GM12878 (cell line): ENCODE measurements at regions not wholly inside any gene's neighbourhood (a gene's known extent, or its start where the extent isn't known, plus 50 kb on each side); places are given as distances from the start of the nearest gene placed in this dataset.

Experiments used
- ATAC-seq: fragments of 200-7000 bp; cut with Tn5 transposase; 3 replicates; pipeline ENCODE4 v1.9.1; 2020; ENCODE audit warnings: mild to moderate bottlenecking, moderate library complexity
- BruUV-seq: library from RNA; stranded (reverse); fragments of 400-500 nt; replicated peaks from 2 replicates; lab custom pipeline; 2021; lab: Mats Ljungman, UMichigan
- CTCF ChIA-PET: fragments of 300-600 bp; sonication (Branson Sonifier 250); formaldehyde crosslinking; extraction: SDS; loops from one replicate; lab custom pipeline; 2021; ENCODE audit warnings: inconsistent platforms; lab: Yijun Ruan, JAX
- POLR2A ChIA-PET: fragments of 350-600 bp; formaldehyde crosslinking; extraction: SDS; loops from one replicate; lab custom pipeline; 2021; ENCODE audit warnings: inconsistent platforms; lab: Charles Lee
- RAD21 ChIA-PET: fragments of 300-600 bp; sonication (Branson Sonifier 250); formaldehyde crosslinking; loops from one replicate; lab custom pipeline; 2023; ENCODE audit warnings: antibody characterized with exemption; ENCODE audit not compliant: unreplicated experiment; lab: Charles Lee
- SMC1A ChIA-PET: fragments of 300-600 bp; sonication (Branson Sonifier 250); formaldehyde crosslinking; loops from one replicate; lab custom pipeline; 2023; ENCODE audit not compliant: unreplicated experiment, uncharacterized antibody; lab: Charles Lee
- DNase-seq: peaks from one replicate; pipeline ENCODE4 v3.0.0-alpha.2; 2011; ENCODE audit warnings: low read depth, low spot score
- FAIRE-seq: peaks from 3 replicates; lab custom pipeline; 2011; peaks lifted over from hg19 to GRCh38; lab: Jason Lieb, UNC
- H2AFZ ChIP-seq: 2 replicates; pipeline ENCODE4 v1.6.0; 2011; ENCODE audit warnings: low read depth, low read length, control low read depth; ENCODE audit not compliant: control insufficient read depth
- H3K27ac ChIP-seq: 2 replicates; pipeline ENCODE4 v1.5.1; 2011; ENCODE audit warnings: control low read depth; ENCODE audit not compliant: control insufficient read depth, insufficient read depth
- H3K27me3 ChIP-seq, 2 experiments: replicated peaks in 1 of 2; 2 replicates each; pipeline versions ENCODE4 v1.6.0 to v1.6.1; 2011; ENCODE audit warnings: low read length in 1 of 2; ENCODE audit not compliant: control insufficient read depth in 2 of 2, insufficient read depth in 2 of 2
- H3K36me3 ChIP-seq, 2 experiments: 2 replicates each; pipeline ENCODE4 v1.5.1; 2011; ENCODE audit warnings: low read length in 1 of 2; ENCODE audit not compliant: control insufficient read depth in 2 of 2, insufficient read depth in 2 of 2
- H3K4me1 ChIP-seq: 2 replicates; pipeline ENCODE4 v1.6.1; 2011; ENCODE audit warnings: mild to moderate bottlenecking, low read length, moderate library complexity, mixed read lengths; ENCODE audit not compliant: control insufficient read depth, insufficient read depth
- H3K4me2 ChIP-seq: 2 replicates; pipeline ENCODE4 v1.6.0; 2011; ENCODE audit warnings: control low read depth; ENCODE audit not compliant: control insufficient read depth, insufficient read depth
- H3K4me3 ChIP-seq: fragments of 200-600 bp; sonication (generic); 2 replicates; pipeline ENCODE4 v1.5.1; 2016
- H3K79me2 ChIP-seq: 2 replicates; pipeline ENCODE4 v1.6.0; 2011; ENCODE audit warnings: low read length; ENCODE audit not compliant: control insufficient read depth, insufficient read depth
- H3K9ac ChIP-seq: 2 replicates; pipeline ENCODE4 v1.8.0; 2011; ENCODE audit warnings: low read length, control low read depth, mixed read lengths; ENCODE audit not compliant: control insufficient read depth, insufficient read depth
- H3K9me3 ChIP-seq: replicated peaks from 3 replicates; pipeline ENCODE4 v1.5.1; 2011; ENCODE audit warnings: mild to moderate bottlenecking, low read length; ENCODE audit not compliant: control insufficient read depth, insufficient read depth
- H4K20me1 ChIP-seq: 2 replicates; pipeline ENCODE4 v1.6.0; 2011; ENCODE audit not compliant: control insufficient read depth, insufficient read depth
- CBX3 ChIP-seq: fragments of 200-600 bp; sonication (generic); IDR thresholded peaks from 2 replicates; pipeline ENCODE4 v1.6.1; 2016; ENCODE audit warnings: low read depth, borderline replicate concordance
- CTCF ChIP-seq, 3 experiments: IDR thresholded peaks in 2 of 3; conservative IDR thresholded peaks in 1 of 3; 2 replicates each; pipeline ENCODE4 v1.5.1; 2011; ENCODE audit warnings: low read depth in 3 of 3, low read length in 3 of 3, mild to moderate bottlenecking in 3 of 3, control low read depth in 2 of 3, moderate library complexity in 2 of 3, inconsistent platforms in 1 of 3, mixed read lengths in 1 of 3; ENCODE audit not compliant: control insufficient read depth in 2 of 3, insufficient read depth in 1 of 3; ENCODE audit errors: extremely low read depth in 1 of 3
- ESRRA ChIP-seq: IDR thresholded peaks from 2 replicates; pipeline ENCODE4 v1.6.1; 2012; ENCODE audit warnings: mild to moderate bottlenecking, low read length, improper control_type of control experiment
- MTA3 ChIP-seq: IDR thresholded peaks from 2 replicates; pipeline ENCODE4 v1.6.1; 2012; ENCODE audit warnings: low read length, inconsistent platforms, borderline replicate concordance
- NR2C1 ChIP-seq: fragments of 450-650 bp; IDR thresholded peaks from 2 replicates; pipeline ENCODE4 v1.6.1; 2017; ENCODE audit warnings: antibody characterized with exemption, mild to moderate bottlenecking, moderate library complexity
- PBX3 ChIP-seq: IDR thresholded peaks from 2 replicates; pipeline ENCODE4 v1.6.1; 2011; ENCODE audit warnings: mild to moderate bottlenecking, low read depth, low read length, moderate library complexity; ENCODE audit not compliant: insufficient replicate concordance
- RELA ChIP-seq: fragments of 450-650 bp; IDR thresholded peaks from 2 replicates; pipeline ENCODE4 v1.8.0; 2014; ENCODE audit warnings: borderline replicate concordance; ENCODE audit not compliant: partially characterized antibody
- RELB ChIP-seq: fragments of 450-650 bp; IDR thresholded peaks from 2 replicates; pipeline ENCODE4 v1.6.1; 2017; ENCODE audit warnings: low read depth, mild to moderate bottlenecking, moderate library complexity
- SIN3A ChIP-seq: IDR thresholded peaks from 2 replicates; pipeline ENCODE4 v1.6.1; 2012; ENCODE audit warnings: low read depth, low read length, improper control_type of control experiment
- SKIL ChIP-seq: fragments of 450-650 bp; IDR thresholded peaks from 2 replicates; pipeline ENCODE4 v1.6.1; 2017; ENCODE audit warnings: mild to moderate bottlenecking, low read depth, inconsistent platforms; ENCODE audit not compliant: poor library complexity, severe bottlenecking
- SREBF2 ChIP-seq: IDR thresholded peaks from 2 replicates; pipeline ENCODE4 v1.6.1; 2012; ENCODE audit warnings: mild to moderate bottlenecking, low read length
- WRNIP1 ChIP-seq: IDR thresholded peaks from 2 replicates; pipeline ENCODE4 v1.6.1; 2011; ENCODE audit warnings: low read depth, low read length, improper control_type of control experiment, borderline replicate concordance
- ZBTB11 ChIP-seq: fragments of 450-650 bp; formaldehyde crosslinking; IDR thresholded peaks from 2 replicates; pipeline ENCODE4 v1.5.0; 2022; ENCODE audit warnings: mild to moderate bottlenecking, missing genetic modification characterization
- WGBS: methylation state at CpG from one replicate; pipeline ENCODE4 v1.1.6; 2016; ENCODE audit warnings: low lambda C conversion rate; ENCODE audit not compliant: insufficient replicate concordance, insufficient coverage; ENCODE audit errors: missing lambda C conversion rate; 5-methylcytosine and 5-hydroxymethylcytosine counted together
- in situ Hi-C: fragments of 300-500 bp; cut with MboI; formaldehyde crosslinking; loops from 9 replicates; pipeline ENCODE4 v1.14.3; 2018; ENCODE audit warnings: mixed read lengths
- intact Hi-C: fragments of 100-400 bp; cut with micrococcal nuclease; formaldehyde crosslinking; loops from one replicate; pipeline ENCODE4 v1.14.2; 2022; ENCODE audit not compliant: unreplicated experiment

- ChIA-PET CTCF (interaction anchor here (1.0 kb wide), 1 partner anchor 10 kb away, joined by 3 read pairs; no protein-coding TSS in a partner anchor), SMC1A (no interaction called here), RAD21 (no interaction called here), POLR2A (no interaction called here)
- intact Hi-C loops (no loop called here), in situ Hi-C loops (no loop called here)
- Histone ChIP-seq H4K20me1 (no peaks in the 10 kb centered on the region), H3K4me3 (no peak overlapping the region), H3K79me2 (no peaks in the 10 kb centered on the region), H3K9me3 (no peaks in the 10 kb centered on the region), H3K4me2 (no peak overlapping the region), H3K4me1 (no peaks in the 10 kb centered on the region), H3K27me3 (no peaks in the 10 kb centered on the region; a peak in 1 of 4 replicates), H3K27ac (no peak overlapping the region), H3K36me3 (no peaks in the 10 kb centered on the region), H3K9ac (no peak overlapping the region), H2AFZ (no peak overlapping the region)
- ATAC-seq (no peak), FAIRE-seq (no peak), DNase-seq (no peak)
- WGBS = 91% methylated on average over 1 of the region's 1 CpG
- no TSS peak for BruUV-seq
- no peak for TF ChIP-seq RELA
- no peak for TF ChIP-seq SIN3A
- no peak for TF ChIP-seq RELB
- TF ChIP-seq NR2C1 = no peak
- TF ChIP-seq CBX3 = no peak
- no peak for TF ChIP-seq MTA3
- TF ChIP-seq PBX3 = no peak
- TF ChIP-seq WRNIP1 = no peak
- TF ChIP-seq ZBTB11 (CRISPR knock-in tag) = no peak
- no peak for TF ChIP-seq SKIL
- TF ChIP-seq ESRRA = no peak
- no peak for TF ChIP-seq CTCF (IDR thresholded peaks at IDR 0.05 in 2 of 3, conservative IDR thresholded peaks at IDR 0.05 in 1 of 3; ENCODE audit: control insufficient read depth in 2 of 3, extremely low read depth in 1 of 3, insufficient read depth in 1 of 3, low read depth in 3 of 3, low read length in 3 of 3)
- TF ChIP-seq SREBF2 = no peak
Observed at GRCh38 chr4:122090989-122091388, 61.1 kb upstream of the BLTP1 start.
